T-cell (primary cell): ENCODE measurements at regions not wholly inside any gene's neighbourhood (a gene's known extent, or its start where the extent isn't known, plus 50 kb on each side); places are given as distances from the start of the nearest gene placed in this dataset.

Experiments
- ATAC-seq, 4 experiments: fragments of 200-7000 bp in 3 of 4; fragments of 150-1000 bp in 1 of 4; cut with Tn5 transposase; replicated peaks in 1 of 4; 1 replicate in 3 of 4; 2 replicates in 1 of 4; pipeline ENCODE4 v1.10.0; 2021; ENCODE audit warnings: moderate library complexity in 3 of 4, mild to moderate bottlenecking in 2 of 4, moderate number of reproducible peaks in 1 of 4
- CTCF ChIA-PET, 2 donors: fragments of 300-600 bp; sonication (Branson Sonifier 250); formaldehyde crosslinking; loops; one replicate each; lab custom pipeline; 2022; ENCODE audit warnings: antibody characterized with exemption in 2 of 2; lab: Charles Lee
- POLR2A ChIA-PET, 2 donors: fragments of 300-600 bp; sonication (Branson Sonifier 250); formaldehyde crosslinking; loops; one replicate each; lab custom pipeline; 2022; ENCODE audit warnings: antibody characterized with exemption in 2 of 2; lab: Charles Lee
- DNase-seq, 35 experiments: peaks; one replicate each; pipeline versions ENCODE4 v3.0.0 to v3.0.0-alpha.2; 2013 to 2023
- H3K27ac ChIP-seq: one replicate; pipeline ENCODE4 v1.5.1; 2013; ENCODE audit warnings: low read length
- H3K27me3 ChIP-seq, 2 experiments: replicated peaks in 1 of 2; 1 replicate in 1 of 2; 2 replicates in 1 of 2; pipeline versions ENCODE4 v1.6.1 to v1.7.0; 2013; ENCODE audit warnings: low read length in 1 of 2, mixed read lengths in 1 of 2; ENCODE audit not compliant: control insufficient read depth in 2 of 2, insufficient read depth in 2 of 2; ENCODE audit errors: extremely low read depth in 1 of 2
- H3K36me3 ChIP-seq, 2 donors: 1 replicate in 1 of 2; 2 replicates in 1 of 2; pipeline versions ENCODE4 v1.6.1 to v1.7.0; 2013; ENCODE audit warnings: low read length in 1 of 2; ENCODE audit not compliant: control insufficient read depth in 2 of 2, insufficient read depth in 1 of 2; ENCODE audit errors: extremely low read depth in 1 of 2
- H3K4me1 ChIP-seq, 2 experiments: 1 replicate in 1 of 2; 2 replicates in 1 of 2; pipeline versions ENCODE4 v1.6.1 to v1.7.0; 2013; ENCODE audit warnings: low read length in 2 of 2, mixed read lengths in 1 of 2; ENCODE audit not compliant: insufficient read depth in 2 of 2, control insufficient read depth in 1 of 2; ENCODE audit errors: extremely low read depth in 1 of 2
- H3K4me3 ChIP-seq, 2 donors: 1 replicate in 1 of 2; 2 replicates in 1 of 2; pipeline versions ENCODE4 v1.5.1 to v1.7.0; 2013; ENCODE audit warnings: mild to moderate bottlenecking in 2 of 2, low read length in 1 of 2, moderate library complexity in 1 of 2; ENCODE audit not compliant: control insufficient read depth in 1 of 2; ENCODE audit errors: extremely low read depth in 1 of 2
- H3K9me3 ChIP-seq: 2 replicates; pipeline ENCODE4 v1.7.0; 2013
- H3K27ac Mint-ChIP-seq, 2 donors: one replicate each; pipeline ENCODE4 v1.8.0; 2020 to 2021; ENCODE audit warnings: mild to moderate bottlenecking in 2 of 2, mixed read lengths in 2 of 2
- H3K27me3 Mint-ChIP-seq, 2 donors: one replicate each; pipeline ENCODE4 v1.8.0; 2021 to 2022; ENCODE audit warnings: mixed read lengths in 2 of 2
- H3K36me3 Mint-ChIP-seq: one replicate; pipeline ENCODE4 v1.8.0; 2021; ENCODE audit warnings: mixed read lengths
- H3K4me1 Mint-ChIP-seq, 3 donors: one replicate each; pipeline ENCODE4 v1.8.0; 2020 to 2022; ENCODE audit warnings: mixed read lengths in 3 of 3, mild to moderate bottlenecking in 1 of 3
- H3K4me3 Mint-ChIP-seq, 3 donors: one replicate each; pipeline ENCODE4 v1.8.0; 2020 to 2022; ENCODE audit warnings: mild to moderate bottlenecking in 3 of 3, mixed read lengths in 3 of 3, moderate library complexity in 3 of 3
- H3K9me3 Mint-ChIP-seq, 3 donors: one replicate each; pipeline ENCODE4 v1.8.0; 2020 to 2022; ENCODE audit warnings: mixed read lengths in 3 of 3
- WGBS: methylation state at CpG from one replicate; pipeline ENCODE4 v1.1.5; 2013; ENCODE audit warnings: missing lambda C conversion rate; ENCODE audit not compliant: insufficient coverage; 5-methylcytosine and 5-hydroxymethylcytosine counted together

DNA sequence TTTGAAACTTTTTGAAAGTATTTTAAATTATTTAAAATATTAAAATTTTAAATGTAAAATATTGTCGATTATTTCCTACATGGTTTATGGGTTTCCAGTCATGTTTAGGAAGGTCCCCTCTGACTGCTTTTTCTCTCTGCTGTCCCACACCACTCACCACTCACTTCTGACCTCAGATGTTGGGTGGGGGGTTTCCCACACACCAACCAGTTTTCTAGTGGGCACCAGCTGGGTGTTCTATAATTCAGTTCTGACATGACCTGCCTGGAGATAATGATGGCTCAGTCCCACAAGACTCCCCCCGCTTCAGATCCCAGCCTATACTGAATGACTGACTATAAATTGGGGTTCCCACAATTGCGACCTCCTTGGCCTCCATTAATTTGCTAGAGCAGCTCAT is 310.4 kb downstream of the GADD45G start:
- ATAC-seq (no peak), DNase-seq (no peak)
- Histone ChIP-seq H3K4me1 (peaks cover 0 to 2% of the 10 kb centered on the region in 2 experiments), H3K9me3 (no peaks in the 10 kb centered on the region), H3K27me3 (peaks cover 0 to 13% of the 10 kb centered on the region in 2 experiments), H3K36me3 (no peaks in the 10 kb centered on the region), H3K27ac (no peak overlapping the region), H3K4me3 (no peak overlapping the region)
- Mint-ChIP-seq H3K4me1 (peaks cover 3 to 6% (median 3%) of the 10 kb centered on the region in 3 donors), H3K27me3 (peaks cover 4 to 5% of the 10 kb centered on the region in 2 donors), H3K4me3 (no peak overlapping the region), H3K9me3 (no peaks in the 10 kb centered on the region), H3K36me3 (no peaks in the 10 kb centered on the region), H3K27ac (no peak overlapping the region)
- ChIA-PET POLR2A (no interaction called here), CTCF (interaction anchor here in 1 of 2 donors (1.2 kb wide), 1 partner anchor 9 kb away, joined by 3 read pairs; no protein-coding TSS in a partner anchor)
- WGBS = 83% methylated on average over 1 of the region's 3 CpGs

DNA sequence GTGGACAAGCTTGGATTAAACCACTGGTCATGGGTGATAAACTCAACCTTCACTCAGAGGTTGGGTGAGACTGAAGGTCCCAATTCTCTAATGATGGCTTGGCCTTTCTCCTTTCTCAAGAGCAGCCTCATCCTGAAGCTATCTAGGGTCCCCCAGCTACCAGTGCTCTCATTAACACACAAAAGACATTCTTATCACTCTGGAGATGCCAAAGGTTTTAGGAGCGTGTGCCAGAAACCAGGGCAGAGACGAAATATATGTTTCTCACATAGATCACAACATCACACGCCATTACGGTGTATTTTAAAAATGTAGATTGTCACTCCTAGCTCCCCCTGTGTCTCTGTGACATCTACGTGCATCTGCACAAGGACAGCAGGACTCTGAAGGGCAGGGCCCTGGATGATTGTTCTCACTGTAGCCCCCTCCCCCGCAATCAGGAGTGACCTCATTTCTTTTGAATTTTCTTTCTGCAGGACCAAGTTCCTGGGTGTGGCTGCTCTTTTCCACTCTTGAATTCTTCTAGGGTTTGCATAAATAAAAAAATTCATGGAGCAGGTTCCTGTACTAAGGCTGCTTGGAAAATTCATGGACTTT is 311.3 kb downstream of the GADD45G start:
- Histone ChIP-seq H3K4me3 (no peak overlapping the region), H3K27me3 (peaks cover 0 to 14% of the 10 kb centered on the region in 2 experiments), H3K9me3 (no peaks in the 10 kb centered on the region), H3K4me1 (peaks cover 0 to 2% of the 10 kb centered on the region in 2 experiments), H3K36me3 (no peaks in the 10 kb centered on the region), H3K27ac (no peak overlapping the region)
- WGBS = 89% methylated on average over 3 of the region's 6 CpGs
- Mint-ChIP-seq H3K4me3 (no peak overlapping the region), H3K9me3 (no peaks in the 10 kb centered on the region), H3K4me1 (peaks cover 3 to 6% (median 3%) of the 10 kb centered on the region in 3 donors), H3K27me3 (peaks cover 4 to 7% of the 10 kb centered on the region in 2 donors), H3K27ac (no peak overlapping the region), H3K36me3 (no peaks in the 10 kb centered on the region)
- POLR2A ChIA-PET = no interaction called here
- DNase-seq (no peak), ATAC-seq (no peak)
- CTCF ChIA-PET = no interaction called here

DNA sequence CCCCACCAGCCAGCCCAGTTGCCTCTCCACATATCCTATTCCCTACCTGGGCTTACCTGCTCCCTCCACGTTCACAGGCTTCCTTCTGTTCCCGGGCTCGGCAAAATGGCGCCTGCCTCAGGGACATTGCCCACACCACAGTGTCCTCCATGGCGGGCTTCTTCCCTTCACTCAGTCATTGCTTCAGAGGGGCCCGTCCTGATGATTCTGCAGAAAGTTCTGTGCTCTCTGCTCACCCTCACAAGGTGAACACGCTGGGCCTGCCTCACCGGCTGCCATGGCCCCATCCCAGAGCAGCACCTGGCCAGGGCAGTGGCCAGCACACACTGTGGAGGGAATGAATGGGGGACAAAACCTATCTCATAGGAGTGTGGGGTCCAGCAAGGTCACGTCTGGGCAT is 313.0 kb downstream of the GADD45G start:
- Histone ChIP-seq H3K4me1 (peaks cover 0 to 2% of the 10 kb centered on the region in 2 experiments), H3K9me3 (no peaks in the 10 kb centered on the region), H3K4me3 (no peak overlapping the region), H3K36me3 (no peaks in the 10 kb centered on the region), H3K27me3 (peaks cover 0 to 19% of the 10 kb centered on the region in 2 experiments), H3K27ac (no peak overlapping the region)
- WGBS = 91% methylated on average over 7 of the region's 9 CpGs
- ATAC-seq (no peak), DNase-seq (no peak)
- ChIA-PET POLR2A (no interaction called here), CTCF (no interaction called here)
- Mint-ChIP-seq H3K36me3 (no peaks in the 10 kb centered on the region), H3K4me3 (no peak overlapping the region), H3K27ac (no peak overlapping the region), H3K27me3 (peaks cover 4 to 11% of the 10 kb centered on the region in 2 donors), H3K4me1 (peaks cover 3 to 6% (median 3%) of the 10 kb centered on the region in 3 donors), H3K9me3 (no peaks in the 10 kb centered on the region)

GRCh38 chr9:89919171-89919681 is 314.4 kb downstream of the GADD45G start:
- peaks cover 4 to 11% of the 10 kb centered on the region in 2 donors for H3K27me3 Mint-ChIP-seq
- Histone ChIP-seq H3K27ac (no peak overlapping the region), H3K4me3 (no peak overlapping the region), H3K4me1 (peaks cover 0 to 7% of the 10 kb centered on the region in 2 experiments), H3K27me3 (peaks cover 0 to 28% of the 10 kb centered on the region in 2 experiments), H3K9me3 (no peaks in the 10 kb centered on the region), H3K36me3 (no peaks in the 10 kb centered on the region)
- DNase-seq (peak in 22 of 35 experiments; percentile 4 to 55 (median 18)), ATAC-seq (peak in 2 of 4 experiments; percentile 62 to 84)
- H3K4me1 Mint-ChIP-seq = peaks cover 5 to 11% (median 8%) of the 10 kb centered on the region in 3 donors
- H3K36me3 Mint-ChIP-seq = no peaks in the 10 kb centered on the region
- POLR2A ChIA-PET = no interaction called here
- CTCF ChIA-PET = interaction anchor here in 1 of 2 donors (2.0 kb wide), 1 partner anchor 317 kb away, joined by 6 read pairs; no protein-coding TSS in a partner anchor
- H3K27ac Mint-ChIP-seq = no peak overlapping the region
- H3K9me3 Mint-ChIP-seq = no peaks in the 10 kb centered on the region
- H3K4me3 Mint-ChIP-seq = no peak overlapping the region
- WGBS = 64% methylated on average over 11 of the region's 12 CpGs

GRCh38 chr9:89920131-89920530 is 315.3 kb downstream of the GADD45G start:
- peaks cover 6 to 14% (median 9%) of the 10 kb centered on the region in 3 donors for H3K4me1 Mint-ChIP-seq
- CTCF ChIA-PET = interaction anchor here in 1 of 2 donors (2.0 kb wide), 1 partner anchor 318 kb away, joined by 6 read pairs; no protein-coding TSS in a partner anchor
- H3K4me3 ChIP-seq = no peak overlapping the region
- peaks cover 4 to 11% of the 10 kb centered on the region in 2 donors for H3K27me3 Mint-ChIP-seq
- POLR2A ChIA-PET = no interaction called here
- H3K9me3 Mint-ChIP-seq = no peaks in the 10 kb centered on the region
- H3K36me3 ChIP-seq = no peaks in the 10 kb centered on the region
- no peak overlapping the region for H3K27ac ChIP-seq
- no peaks in the 10 kb centered on the region for H3K36me3 Mint-ChIP-seq
- 78% methylated on average over 4 of the region's 5 CpGs for whole genome bisulfite sequencing
- H3K9me3 ChIP-seq = no peaks in the 10 kb centered on the region
- no peak overlapping the region for H3K27ac Mint-ChIP-seq
- peaks cover 0 to 11% of the 10 kb centered on the region in 2 experiments for H3K4me1 ChIP-seq
- H3K27me3 ChIP-seq = peaks cover 0 to 34% of the 10 kb centered on the region in 2 experiments
- ATAC-seq = no peak
- no peak for DNase-seq
- H3K4me3 Mint-ChIP-seq = no peak overlapping the region

GRCh38 chr9:89920951-89921350 is 316.1 kb downstream of the GADD45G start:
- H3K4me1 ChIP-seq = peaks cover 0 to 11% of the 10 kb centered on the region in 2 experiments
- no peak overlapping the region for H3K4me3 ChIP-seq
- no peaks in the 10 kb centered on the region for H3K9me3 Mint-ChIP-seq
- no peak for ATAC-seq
- peaks cover 4 to 11% of the 10 kb centered on the region in 2 donors for H3K27me3 Mint-ChIP-seq
- H3K36me3 Mint-ChIP-seq = no peaks in the 10 kb centered on the region
- no peaks in the 10 kb centered on the region for H3K36me3 ChIP-seq
- 60% methylated on average over 2 of the region's 8 CpGs for WGBS
- H3K9me3 ChIP-seq = no peaks in the 10 kb centered on the region
- ChIA-PET POLR2A (no interaction called here), CTCF (interaction anchor here in 1 of 2 donors (1.4 kb wide), 1 partner anchor 318 kb away, joined by 6 read pairs; no protein-coding TSS in a partner anchor)
- H3K27me3 ChIP-seq = peaks cover 0 to 36% of the 10 kb centered on the region in 2 experiments
- H3K4me1 Mint-ChIP-seq = peaks cover 6 to 14% (median 9%) of the 10 kb centered on the region in 3 donors
- H3K4me3 Mint-ChIP-seq = no peak overlapping the region
- H3K27ac ChIP-seq = no peak overlapping the region
- no peak overlapping the region for H3K27ac Mint-ChIP-seq
- no peak for DNase-seq
